ENCODE measurements at regions not wholly inside any gene's neighbourhood (a gene's known extent, or its start where the extent isn't known, plus 50 kb on each side); places are given as distances from the start of the nearest gene placed in this dataset.

DNA sequence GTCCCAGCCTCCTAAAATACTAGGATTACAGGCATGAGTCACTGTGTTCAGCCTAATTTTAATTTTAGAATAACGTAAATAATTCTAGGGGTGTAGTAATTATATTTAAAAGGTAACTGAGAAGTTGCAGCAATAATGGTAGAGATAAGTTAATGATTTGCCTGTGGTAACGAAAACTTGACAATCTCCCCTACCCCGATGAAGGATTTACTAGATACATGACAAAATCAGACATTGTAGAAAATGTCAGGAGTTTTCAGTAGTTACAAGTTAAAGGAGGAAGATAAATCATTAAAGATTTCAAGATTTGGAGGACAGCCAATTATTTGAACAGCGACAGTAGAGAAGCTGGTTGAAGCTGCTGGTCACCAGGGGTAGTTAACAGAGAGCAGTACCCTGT, 652.2 kb upstream of the PCDH20 start:
- DNase-seq (ENCODE audit: extremely low read depth in 1 of 11, low read depth in 9 of 11, low spot score in 4 of 11), result peak in 1 of 11 donors; percentile 20

DNA sequence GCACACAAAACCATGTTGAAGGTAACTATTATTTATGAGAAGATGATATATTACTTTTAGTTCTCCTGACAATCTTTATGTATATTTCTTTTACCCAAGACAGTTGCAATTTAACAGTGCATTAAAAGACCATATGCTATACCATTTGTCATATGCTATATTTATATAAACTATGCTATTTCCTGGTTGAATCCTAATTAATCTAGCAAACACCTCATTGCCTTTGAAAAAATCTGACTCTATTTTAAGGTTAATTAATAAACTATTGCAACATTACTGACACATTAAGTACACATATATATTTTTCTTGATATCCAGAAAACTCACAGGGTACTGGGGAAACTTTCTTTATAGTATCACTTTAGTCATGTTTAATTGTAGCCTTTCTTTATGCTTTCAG, 649.4 kb upstream of the PCDH20 start:
- DNase-seq (ENCODE audit: extremely low read depth in 1 of 11, low read depth in 9 of 11, low spot score in 4 of 11), result no peak

DNA sequence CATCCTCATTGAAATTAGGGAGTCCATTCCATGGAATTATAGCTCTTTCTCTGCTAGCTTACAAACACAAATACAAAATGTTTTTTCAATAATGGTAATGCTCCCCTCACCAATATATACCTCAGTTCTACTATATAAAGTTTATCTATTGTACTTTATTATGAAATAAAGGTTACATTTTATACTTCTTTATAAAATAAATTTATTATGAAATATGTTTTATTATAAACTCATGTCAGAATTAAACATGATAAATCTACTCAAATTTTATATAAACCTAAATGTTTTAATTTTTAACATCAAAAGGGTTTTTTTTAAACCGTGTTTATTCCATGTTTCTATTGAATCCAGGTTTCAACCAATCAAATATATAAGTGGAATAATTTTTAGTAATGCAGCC, 646.1 kb upstream of the PCDH20 start:
- DNase-seq (ENCODE audit: extremely low read depth in 1 of 11, low read depth in 9 of 11, low spot score in 4 of 11), result no peak

DNA sequence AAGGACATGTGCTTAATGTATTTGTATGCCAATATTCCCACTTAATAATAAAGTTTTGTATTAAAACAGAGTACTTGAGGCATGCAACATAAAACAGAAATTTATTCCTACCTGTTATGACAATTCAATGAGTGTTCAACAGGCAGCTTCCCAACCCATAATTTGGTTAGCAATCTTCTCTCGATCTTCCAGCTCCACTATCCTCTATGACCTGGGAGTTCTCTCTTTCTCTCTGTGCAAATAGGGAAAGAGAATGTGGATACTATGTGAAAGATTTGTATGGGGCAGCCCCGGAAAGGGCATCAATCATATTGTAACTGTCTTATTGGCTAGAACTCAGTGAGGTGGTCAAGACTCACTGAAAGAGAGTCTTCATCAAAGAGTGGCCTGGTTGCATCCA, 644.9 kb upstream of the PCDH20 start:
- no peak for DNase-seq (ENCODE audit: extremely low read depth in 1 of 11, low read depth in 9 of 11, low spot score in 4 of 11)

DNA sequence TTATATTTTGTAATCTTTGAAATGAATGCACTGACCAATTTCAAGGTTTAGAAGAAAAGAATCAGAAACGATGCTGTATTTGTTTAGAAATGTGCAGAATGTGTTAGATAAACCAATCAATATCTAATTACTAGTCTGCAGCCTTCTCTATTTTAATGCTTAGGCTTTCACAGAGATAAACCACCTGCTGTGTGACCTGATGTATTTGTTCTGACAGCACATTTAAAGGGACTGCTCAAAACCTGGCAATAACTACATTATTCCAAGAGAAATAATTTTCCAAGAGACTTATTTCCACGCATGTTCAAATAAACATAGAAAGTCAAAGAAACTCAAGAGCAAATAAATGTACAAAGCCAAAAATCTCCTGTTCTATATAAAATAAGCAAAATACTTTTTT, 641.6 kb upstream of the PCDH20 start:
- DNase-seq (ENCODE audit: extremely low read depth in 1 of 11, low read depth in 9 of 11, low spot score in 4 of 11), result no peak

DNA sequence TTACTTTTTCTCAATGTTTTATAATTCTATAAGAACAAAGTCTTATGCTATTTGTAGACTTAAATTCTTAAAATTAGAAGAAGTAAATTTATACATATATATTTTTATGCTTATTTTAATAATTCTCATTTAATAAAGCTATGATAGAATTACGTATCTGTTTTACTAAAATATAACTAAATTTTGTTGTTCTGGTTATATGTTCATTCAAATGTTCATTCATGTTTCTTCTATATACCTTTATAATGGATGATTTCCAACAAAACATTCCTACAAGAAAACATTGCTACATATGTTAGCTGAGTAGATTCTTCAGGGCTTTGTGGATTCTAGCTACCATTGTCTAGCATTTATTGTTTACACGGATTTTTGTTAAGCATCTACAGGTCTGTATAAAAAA, 634.3 kb upstream of the PCDH20 start:
- no peak for DNase-seq (ENCODE audit: extremely low read depth in 1 of 11, low read depth in 9 of 11, low spot score in 4 of 11)

DNA sequence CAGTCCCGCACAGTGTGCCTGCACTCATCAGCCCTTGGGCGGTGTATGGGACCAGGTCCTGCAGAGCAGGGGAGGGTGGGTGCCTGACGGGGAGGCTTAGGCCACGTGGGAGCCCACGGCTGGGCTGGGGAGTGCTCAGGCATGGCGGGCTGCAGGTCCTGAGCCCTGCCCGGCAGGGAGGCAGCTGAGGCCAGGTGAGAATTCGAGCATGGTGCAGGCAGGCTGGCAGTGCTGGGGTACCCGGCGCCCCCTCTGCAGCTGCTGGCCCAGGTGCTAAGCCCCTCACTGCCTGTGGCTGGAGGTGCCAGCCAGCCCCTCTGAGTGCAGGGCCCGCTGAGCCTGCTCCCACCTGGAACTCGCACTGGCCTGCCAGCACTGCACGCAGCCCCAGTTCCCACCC, 630.9 kb upstream of the PCDH20 start:
- no peak for DNase-seq (ENCODE audit: extremely low read depth in 1 of 11, low read depth in 9 of 11, low spot score in 4 of 11)

DNA sequence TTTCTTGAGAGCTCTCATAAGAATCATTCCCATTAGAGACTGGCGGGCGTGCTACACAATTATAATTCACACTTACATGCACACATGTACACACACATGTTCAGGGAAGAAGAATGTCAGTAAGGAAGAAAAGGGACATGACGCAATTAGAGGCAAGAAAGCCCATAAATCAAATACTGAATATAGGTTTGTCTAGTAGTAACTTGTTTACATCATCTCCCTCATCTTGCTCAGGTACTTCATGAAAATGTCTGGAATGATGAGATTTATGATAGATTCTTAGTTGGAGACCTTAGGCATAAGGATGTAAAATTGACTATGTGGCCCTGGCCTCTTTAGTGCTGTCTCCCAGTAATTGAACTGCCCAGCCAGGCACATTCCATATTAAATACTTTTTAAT, 628.0 kb upstream of the PCDH20 start:
- no peak for DNase-seq (ENCODE audit: extremely low read depth in 1 of 11, low read depth in 9 of 11, low spot score in 4 of 11)

DNA sequence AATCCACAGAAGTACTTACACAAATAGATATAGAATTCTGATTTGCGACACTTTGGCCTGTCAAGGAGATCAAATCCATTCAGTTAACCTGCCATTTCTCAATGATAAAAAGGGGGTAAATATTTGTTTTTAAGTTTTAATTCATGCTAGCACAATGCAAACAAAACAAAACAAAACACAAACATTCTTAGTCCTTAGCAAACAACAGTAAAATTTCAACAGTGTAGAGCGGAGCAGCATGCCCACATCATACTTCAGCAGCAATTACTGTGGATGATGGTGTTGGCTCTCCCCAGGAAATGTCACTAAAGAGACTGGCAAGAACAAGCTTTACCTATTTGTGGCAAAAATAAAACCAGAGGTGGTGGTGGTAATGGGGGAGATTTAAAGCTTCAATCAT, 625.2 kb upstream of the PCDH20 start:
- DNase-seq (ENCODE audit: extremely low read depth in 1 of 11, low read depth in 9 of 11, low spot score in 4 of 11), result no peak

DNA sequence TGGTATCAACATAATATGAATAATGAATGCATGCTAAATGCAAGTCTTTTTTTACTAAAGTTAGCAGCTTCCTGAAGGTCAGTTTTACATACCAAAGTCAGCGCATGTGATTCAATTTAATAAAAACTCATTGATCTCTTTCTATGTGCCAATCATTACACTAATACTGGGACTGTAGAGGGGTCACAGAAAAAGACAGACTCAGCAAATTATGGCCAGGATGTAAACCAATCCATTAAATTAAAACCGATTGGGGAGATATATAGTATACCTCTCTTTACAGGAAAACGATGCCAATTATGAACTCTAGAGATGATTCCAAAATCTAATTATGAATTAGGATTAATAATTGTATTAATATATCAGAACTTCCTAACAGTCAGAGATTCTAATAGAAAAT, 624.4 kb upstream of the PCDH20 start:
- DNase-seq (ENCODE audit: extremely low read depth in 1 of 11, low read depth in 9 of 11, low spot score in 4 of 11), result no peak

DNA sequence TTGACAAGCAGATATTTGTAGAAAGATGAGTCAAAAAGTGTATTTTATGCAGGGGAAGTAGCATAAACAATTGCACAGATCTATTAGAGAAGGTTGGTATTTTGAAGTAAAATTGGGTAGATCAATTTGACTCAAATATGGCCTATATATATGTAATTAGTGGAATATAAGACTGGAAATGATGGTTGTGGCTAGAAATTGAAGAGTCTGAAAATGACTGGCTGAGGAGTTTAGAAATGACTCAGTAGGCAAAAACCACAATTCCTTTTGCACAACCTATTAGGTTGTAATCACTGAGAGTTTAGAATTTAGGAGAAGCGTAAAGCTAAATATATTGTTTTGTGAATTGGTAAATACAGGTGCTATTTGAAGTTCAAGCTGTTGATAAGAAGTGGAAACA, 622.6 kb upstream of the PCDH20 start:
- DNase-seq (ENCODE audit: extremely low read depth in 1 of 11, low read depth in 9 of 11, low spot score in 4 of 11), result no peak

DNA sequence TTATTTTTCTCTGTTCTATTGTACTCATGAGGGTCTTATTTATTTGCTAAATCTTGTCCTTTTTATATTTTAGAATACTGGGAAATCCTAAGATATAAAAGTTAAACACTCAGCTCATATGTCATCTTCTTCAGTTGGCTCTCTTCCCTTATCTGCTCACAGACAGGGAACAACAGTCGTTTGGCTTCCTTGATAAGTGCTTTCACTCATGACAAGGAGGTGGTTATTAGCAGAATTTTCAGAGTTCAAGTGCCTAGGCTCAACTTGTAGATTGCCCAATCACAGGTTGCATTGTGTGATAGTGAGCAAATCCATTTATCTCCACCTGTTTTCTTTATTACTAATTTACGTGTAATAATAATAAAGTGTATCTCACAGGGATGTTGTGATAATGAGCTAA, 620.3 kb upstream of the PCDH20 start:
- DNase-seq (ENCODE audit: extremely low read depth in 1 of 11, low read depth in 9 of 11, low spot score in 4 of 11), result no peak

DNA sequence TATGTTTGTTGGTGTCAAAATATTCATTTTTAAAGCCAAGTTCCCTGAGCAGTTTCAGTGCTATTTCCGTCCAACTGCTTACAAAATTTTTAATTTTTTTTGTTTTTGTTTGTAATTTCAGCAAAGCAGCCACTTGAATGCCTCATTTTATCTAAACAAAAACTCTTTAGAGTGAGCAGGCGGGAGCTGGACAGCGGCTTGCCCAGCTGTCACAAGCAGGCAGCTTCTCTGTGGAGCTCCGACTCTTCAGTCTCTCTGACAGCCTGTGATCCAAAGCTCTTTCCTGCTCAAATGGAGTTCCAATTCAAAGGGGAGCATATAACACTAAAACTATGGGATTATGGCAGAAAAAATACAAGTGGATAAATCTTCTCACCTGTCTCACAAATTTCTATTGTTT, 618.3 kb upstream of the PCDH20 start:
- no peak for DNase-seq (ENCODE audit: extremely low read depth in 1 of 11, low read depth in 9 of 11, low spot score in 4 of 11)

DNA sequence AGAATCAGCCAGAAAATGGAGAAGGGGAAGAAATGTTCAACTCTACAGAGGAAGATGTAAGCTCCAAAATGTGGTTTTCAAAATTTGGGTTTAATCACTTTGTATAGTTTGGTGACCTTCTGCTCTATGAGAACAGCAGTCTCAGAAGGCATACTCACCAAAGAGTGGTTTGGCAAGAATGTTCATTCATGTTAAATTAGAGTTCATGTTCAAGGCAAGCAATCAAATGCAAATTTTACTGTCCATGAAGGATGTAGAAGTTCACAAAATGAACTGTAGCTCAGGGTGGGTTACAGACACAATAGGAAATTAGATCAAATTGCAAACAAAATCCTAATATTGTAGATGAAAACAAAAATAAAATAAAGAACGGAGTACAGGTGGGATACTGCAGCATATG, 606.7 kb upstream of the PCDH20 start:
- no peak for DNase-seq (ENCODE audit: extremely low read depth in 1 of 11, low read depth in 9 of 11, low spot score in 4 of 11)

DNA sequence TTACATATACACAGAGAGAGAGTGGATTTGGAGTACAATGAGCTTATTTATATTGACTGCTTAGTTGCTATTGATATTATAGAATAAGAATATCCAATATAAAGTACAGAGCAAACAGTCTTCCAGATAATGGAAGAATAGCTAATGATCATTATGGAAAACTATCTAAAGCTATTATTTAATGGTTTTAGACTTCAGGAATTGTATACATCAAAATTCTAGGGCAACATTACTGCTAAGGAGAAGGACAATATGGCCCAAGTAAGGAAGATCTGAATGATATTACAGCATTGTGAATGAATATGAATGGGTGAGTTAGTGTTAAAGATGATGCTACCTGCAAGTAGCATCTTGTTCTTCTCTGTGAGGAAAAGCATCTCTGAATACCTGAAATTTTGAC, 604.2 kb upstream of the PCDH20 start:
- no peak for DNase-seq (ENCODE audit: extremely low read depth in 1 of 11, low read depth in 9 of 11, low spot score in 4 of 11)

DNA sequence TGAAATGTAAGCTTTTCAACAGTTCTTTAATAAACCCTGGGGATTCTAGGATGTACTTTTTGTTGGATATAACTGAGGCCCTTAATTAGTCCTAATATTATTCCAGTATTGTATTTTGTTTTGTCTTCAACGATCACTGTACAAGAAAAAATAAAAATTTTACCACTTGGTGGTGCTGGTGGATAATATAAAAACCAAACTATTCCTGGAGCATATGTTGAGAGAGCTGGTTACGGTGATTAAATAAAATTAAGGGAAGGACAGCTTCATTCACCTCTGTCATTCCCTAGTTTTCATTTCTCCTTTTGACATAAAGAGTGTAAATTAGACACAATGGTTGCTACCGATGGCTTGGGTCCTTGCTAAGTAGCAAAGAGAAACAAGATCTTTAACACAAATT, 598.6 kb upstream of the PCDH20 start:
- peak in 10 of 11 donors; percentile 3 to 46 (median 18) for DNase-seq (ENCODE audit: extremely low read depth in 1 of 11, low read depth in 9 of 11, low spot score in 4 of 11)

DNA sequence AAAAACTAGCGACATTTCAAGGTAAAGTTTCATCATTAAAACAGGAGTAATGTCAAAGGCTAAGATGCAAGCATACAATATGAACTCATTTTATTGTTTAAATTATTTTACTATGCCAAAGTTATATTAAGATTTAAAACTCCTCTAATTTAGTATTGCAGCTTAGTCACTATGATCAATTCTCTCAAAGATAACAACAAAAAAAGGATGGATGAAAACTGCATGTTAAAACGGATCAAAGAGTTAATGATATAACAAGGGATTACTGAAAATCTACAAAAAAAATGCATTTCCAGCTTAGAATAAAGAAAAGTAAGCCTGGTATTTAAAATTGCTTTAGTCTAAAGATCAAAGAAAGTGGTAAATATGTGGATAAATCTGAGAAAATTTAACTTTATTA, 587.8 kb upstream of the PCDH20 start:
- no peak for DNase-seq (ENCODE audit: extremely low read depth in 1 of 11, low read depth in 9 of 11, low spot score in 4 of 11)

DNA sequence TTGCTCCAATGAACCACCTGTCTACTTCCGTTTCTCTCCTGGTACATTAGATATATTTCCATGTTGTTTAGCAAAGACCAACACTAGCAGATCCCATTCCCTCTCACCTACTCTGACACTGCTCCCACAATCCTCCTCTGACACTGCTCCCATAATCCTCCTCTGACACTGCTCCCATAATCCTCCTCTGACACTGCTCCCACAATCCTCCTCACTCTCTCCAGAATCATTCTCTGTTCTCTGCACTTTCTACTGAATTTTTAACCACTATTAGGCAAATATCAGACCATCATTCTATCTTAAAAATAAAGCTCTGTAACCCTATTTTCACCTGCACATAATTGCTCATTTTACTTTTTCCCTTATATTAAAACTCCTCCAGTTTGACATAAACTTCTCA, 578.5 kb upstream of the PCDH20 start:
- no peak for DNase-seq (ENCODE audit: extremely low read depth in 1 of 11, low read depth in 9 of 11, low spot score in 4 of 11)

DNA sequence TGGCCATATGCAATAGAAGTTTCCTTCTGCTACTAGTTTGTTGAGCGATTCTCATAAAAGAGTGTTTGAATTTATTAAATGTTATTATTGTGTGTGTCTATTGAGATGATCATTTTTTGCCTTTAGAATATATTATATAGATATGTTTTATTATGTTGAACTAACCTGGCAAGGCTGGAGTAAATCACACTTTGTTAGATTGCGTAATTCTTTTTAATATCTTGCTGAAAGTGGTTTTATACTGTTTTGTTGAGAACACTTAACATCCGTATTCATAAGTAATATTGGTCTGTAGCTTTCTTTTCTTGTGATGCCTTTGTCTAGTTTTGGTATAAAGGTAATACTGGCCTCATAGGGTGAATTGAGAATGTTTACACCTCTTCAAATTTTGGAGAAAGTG, 574.3 kb upstream of the PCDH20 start:
- DNase-seq (ENCODE audit: extremely low read depth in 1 of 11, low read depth in 9 of 11, low spot score in 4 of 11), result no peak

DNA sequence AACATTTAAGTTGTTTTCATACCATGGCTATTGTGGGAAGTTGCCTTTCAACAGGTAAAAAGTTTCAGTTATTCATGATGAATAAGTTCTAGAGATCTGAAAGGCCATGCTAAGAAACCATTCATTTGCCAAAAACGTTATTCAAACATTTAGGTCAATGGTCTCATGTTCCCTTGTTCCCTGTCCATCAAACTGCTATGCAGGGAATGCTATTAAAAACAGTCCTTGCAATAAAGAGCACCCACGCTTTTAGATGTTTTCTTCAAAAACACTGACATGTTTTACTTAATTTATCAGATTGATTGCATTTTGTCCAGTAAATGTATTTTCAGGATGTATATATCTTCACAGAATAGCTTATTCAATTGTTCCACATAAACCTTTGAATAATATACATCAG, 573.2 kb upstream of the PCDH20 start:
- peak in 1 of 11 donors; percentile 7 for DNase-seq (ENCODE audit: extremely low read depth in 1 of 11, low read depth in 9 of 11, low spot score in 4 of 11)

DNA sequence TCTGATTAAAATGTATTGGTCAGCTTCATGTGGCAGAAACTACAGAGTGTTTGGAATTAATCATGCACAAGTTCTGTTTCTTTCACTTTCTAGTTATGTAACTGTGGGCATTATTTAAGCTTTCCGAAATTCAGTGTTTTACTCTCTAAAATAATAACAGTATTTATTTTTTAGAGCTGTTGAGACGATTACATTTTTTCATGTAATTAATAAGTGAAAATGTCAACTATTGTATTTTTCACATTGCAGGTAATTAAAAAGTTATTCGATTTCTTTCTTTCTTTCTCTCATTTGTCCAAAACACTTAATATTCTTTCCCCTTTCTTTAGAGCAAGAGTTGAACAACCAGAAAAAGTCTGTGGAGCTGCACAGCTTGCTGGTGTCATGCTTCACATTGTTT, 559.4 kb upstream of the PCDH20 start:
- no peak for DNase-seq (ENCODE audit: extremely low read depth in 1 of 11, low read depth in 9 of 11, low spot score in 4 of 11)

DNA sequence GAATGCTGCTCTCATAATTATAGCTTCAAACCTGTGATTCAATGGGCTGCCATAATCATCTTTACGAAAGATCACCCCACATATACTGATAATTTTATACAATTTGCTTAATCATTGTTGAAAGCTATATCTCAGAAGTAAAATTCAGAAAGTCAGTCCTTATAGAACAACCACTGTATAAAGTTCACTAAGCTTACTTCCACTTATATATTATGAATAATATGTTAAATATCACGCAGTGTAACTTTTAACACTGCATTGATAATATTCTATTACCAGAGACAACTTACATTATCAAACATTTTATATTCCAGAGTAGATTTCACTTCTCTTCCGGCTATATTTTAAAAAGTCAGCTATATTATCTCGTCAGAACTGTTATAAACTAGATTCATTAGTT, 550.1 kb upstream of the PCDH20 start:
- DNase-seq (ENCODE audit: extremely low read depth in 1 of 11, low read depth in 9 of 11, low spot score in 4 of 11), result no peak

Measured in renal cortex interstitium (tissue), 11 donors.